ENCODE measurements at regions not wholly inside any gene's neighbourhood (a gene's known extent, or its start where the extent isn't known, plus 50 kb on each side); places are given as distances from the start of the nearest gene placed in this dataset.
"Not testable (repeated sequence)": the region's sequence is repeated elsewhere in the genome, so short reads cannot be mapped to it uniquely, and the experiment has no call there.

GRCh38 chr12:126967152-126967551 lies 1299.8 kb upstream of the TMEM132C start:
- no peak for TF ChIP-seq CTCF (IDR thresholded peaks at IDR 0.05; ENCODE audit: low read length, missing control alignments)
- H3K4me3 ChIP-seq (replicated peaks; ENCODE audit: low read depth, low read length) = no peak overlapping the region
- no peak for DNase-seq (ENCODE audit: low read depth)

- TF ChIP-seq CTCF (IDR thresholded peaks at IDR 0.05; ENCODE audit: low read length, missing control alignments) = no peak
- DNase-seq (ENCODE audit: low read depth) = no peak
- no peak overlapping the region for H3K4me3 ChIP-seq (replicated peaks; ENCODE audit: low read depth, low read length)
Measured at GRCh38 chr12:126974779-126975178, 1292.2 kb upstream of the TMEM132C start.

GRCh38 chr12:126976579-126976978 lies 1290.4 kb upstream of the TMEM132C start:
- no peak overlapping the region for H3K4me3 ChIP-seq (replicated peaks; ENCODE audit: low read depth, low read length)
- DNase-seq (ENCODE audit: low read depth) = no peak
- TF ChIP-seq CTCF (IDR thresholded peaks at IDR 0.05; ENCODE audit: low read length, missing control alignments) = no peak

GRCh38 chr12:126979564-126979963 lies 1287.4 kb upstream of the TMEM132C start:
- DNase-seq (ENCODE audit: low read depth); H3K4me3 ChIP-seq (replicated peaks; ENCODE audit: low read depth, low read length): not testable (repeated sequence)

GRCh38 chr12:126982707-126983106 lies 1284.3 kb upstream of the TMEM132C start:
- DNase-seq (ENCODE audit: low read depth) = no peak
- no peak for TF ChIP-seq CTCF (IDR thresholded peaks at IDR 0.05; ENCODE audit: low read length, missing control alignments)

GRCh38 chr12:126983735-126984134 lies 1283.2 kb upstream of the TMEM132C start:
- not testable (repeated sequence) for DNase-seq (ENCODE audit: low read depth); H3K4me3 ChIP-seq (replicated peaks; ENCODE audit: low read depth, low read length)

More at GRCh38 chr12:126982707-126983106, 1284.3 kb upstream of the TMEM132C start:
- H3K4me3 ChIP-seq (replicated peaks; ENCODE audit: low read depth, low read length) = no peak overlapping the region

GRCh38 chr12:126985663-126986062 lies 1281.3 kb upstream of the TMEM132C start:
- not testable (repeated sequence) for H3K4me3 ChIP-seq (replicated peaks; ENCODE audit: low read depth, low read length); DNase-seq (ENCODE audit: low read depth)

GRCh38 chr12:126989532-126989931 lies 1277.4 kb upstream of the TMEM132C start:
- TF ChIP-seq CTCF (IDR thresholded peaks at IDR 0.05; ENCODE audit: low read length, missing control alignments) = no peak
- H3K4me3 ChIP-seq (replicated peaks; ENCODE audit: low read depth, low read length) = no peak overlapping the region
- no peak for DNase-seq (ENCODE audit: low read depth)

- no peak for DNase-seq (ENCODE audit: low read depth)
- no peak overlapping the region for H3K4me3 ChIP-seq (replicated peaks; ENCODE audit: low read depth, low read length)
- no peak for TF ChIP-seq CTCF (IDR thresholded peaks at IDR 0.05; ENCODE audit: low read length, missing control alignments)
Measured at GRCh38 chr12:126993898-126994297, 1273.1 kb upstream of the TMEM132C start.

Measured in fibroblast of pulmonary artery (primary cell).